SK-N-SH (cell line): ENCODE measurements at regions not wholly inside any gene's neighbourhood (a gene's known extent, or its start where the extent isn't known, plus 50 kb on each side); places are given as distances from the start of the nearest gene placed in this dataset.

Experiments
- CTCF ChIA-PET: fragments of 300-600, 350-600 bp; formaldehyde crosslinking; extraction: SDS; loops from one replicate; lab custom pipeline; 2021; lab: Yijun Ruan, JAX
- POLR2A ChIA-PET: fragments of 350-600 bp; sonication (Branson Sonifier 250); formaldehyde crosslinking; extraction: SDS; loops from one replicate; lab custom pipeline; 2020; ENCODE audit warnings: antibody characterized with exemption, inconsistent platforms; lab: Yijun Ruan, JAX
- DNase-seq: peaks from one replicate; pipeline ENCODE4 v3.0.0; 2012
- H2AFZ ChIP-seq: fragments of 200-600 bp; sonication (generic); 2 replicates; pipeline ENCODE4 v1.8.1; 2016; ENCODE audit warnings: antibody characterized with exemption, mild to moderate bottlenecking, low read depth
- H3F3A ChIP-seq: fragments of 200-600 bp; sonication (generic); replicated peaks from 2 replicates; pipeline ENCODE3; 2016; ENCODE audit warnings: antibody characterized with exemption, mild to moderate bottlenecking; ENCODE audit not compliant: insufficient read depth
- H3K27ac ChIP-seq, 2 experiments: fragments of 200-500 bp in 1 of 2; fragments of 200-600 bp in 1 of 2; sonication (Bioruptor generic) in 1 of 2; sonication (generic), shearing (Covaris generic) in 1 of 2; 2 replicates each; pipeline versions ENCODE4 v1.5.1 to v1.6.1; 2014 to 2016; ENCODE audit warnings: low read depth in 2 of 2, inconsistent platforms in 1 of 2, low read length in 1 of 2, mild to moderate bottlenecking in 1 of 2, mixed read lengths in 1 of 2
- H3K27me3 ChIP-seq: fragments of 200-600 bp; sonication (generic), shearing (Covaris generic); 2 replicates; pipeline ENCODE4 v1.6.1; 2016; ENCODE audit warnings: mixed run types; ENCODE audit not compliant: insufficient read depth
- H3K36me3 ChIP-seq, 2 experiments: fragments of 200-500 bp in 1 of 2; fragments of 200-600 bp in 1 of 2; sonication (Bioruptor generic) in 1 of 2; sonication (generic) in 1 of 2; replicated peaks in 1 of 2; 2 replicates each; pipeline versions ENCODE3 to v1.5.1; 2014 to 2016; ENCODE audit warnings: low read length in 1 of 2, mild to moderate bottlenecking in 1 of 2; ENCODE audit not compliant: insufficient read depth in 2 of 2, control insufficient read depth in 1 of 2
- H3K4me1 ChIP-seq, 2 experiments: fragments of 200-500 bp in 1 of 2; fragments of 200-600 bp in 1 of 2; sonication (Bioruptor generic) in 1 of 2; sonication (generic), shearing (Covaris generic) in 1 of 2; 2 replicates each; pipeline versions ENCODE4 v1.5.1 to v1.6.1; 2014 to 2016; ENCODE audit warnings: low read depth in 1 of 2, low read length in 1 of 2, mixed run types in 1 of 2; ENCODE audit not compliant: insufficient read depth in 2 of 2, control insufficient read depth in 1 of 2
- H3K4me2 ChIP-seq: fragments of 200-600 bp; sonication (generic), shearing (Covaris generic); 2 replicates; pipeline ENCODE4 v1.6.1; 2017; ENCODE audit warnings: mixed run types
- H3K4me3 ChIP-seq, 2 experiments: fragments of 200-500 bp in 1 of 2; fragments of 200-600 bp in 1 of 2; sonication (Bioruptor generic) in 1 of 2; sonication (generic), shearing (Covaris generic) in 1 of 2; 2 replicates each; pipeline versions ENCODE4 v1.5.1 to v1.8.1; 2014 to 2016; ENCODE audit warnings: low read depth in 2 of 2, inconsistent platforms in 1 of 2, low read length in 1 of 2, mild to moderate bottlenecking in 1 of 2, mixed read lengths in 1 of 2, moderate library complexity in 1 of 2
- H3K79me2 ChIP-seq: fragments of 200-600 bp; sonication (generic); 2 replicates; pipeline ENCODE4 v1.8.1; 2017; ENCODE audit warnings: mild to moderate bottlenecking; ENCODE audit not compliant: insufficient read depth
- H3K9ac ChIP-seq: fragments of 200-600 bp; sonication (generic); 2 replicates; pipeline ENCODE4 v1.6.1; 2017; ENCODE audit warnings: mixed run types
- H3K9me2 ChIP-seq: fragments of 200-600 bp; sonication (generic); 2 replicates; pipeline ENCODE4 v1.6.1; 2017; ENCODE audit warnings: mixed run types
- H3K9me3 ChIP-seq: fragments of 200-600 bp; sonication (generic); 2 replicates; pipeline ENCODE4 v1.6.1; 2017; ENCODE audit warnings: mixed run types, mild to moderate bottlenecking, moderate library complexity
- H4K20me1 ChIP-seq: fragments of 200-600 bp; sonication (generic); 2 replicates; pipeline ENCODE4 v1.6.1; 2017; ENCODE audit warnings: mild to moderate bottlenecking, mixed run types; ENCODE audit not compliant: insufficient read depth
- EP300 ChIP-seq, 2 experiments: IDR thresholded peaks; 2 replicates each; pipeline versions ENCODE4 v1.4.0 to v1.6.1; 2012; ENCODE audit warnings: borderline replicate concordance in 1 of 2, low read depth in 1 of 2, low read length in 1 of 2
- FOSL2 ChIP-seq: IDR thresholded peaks from 2 replicates; pipeline ENCODE4 v1.4.0; 2012; ENCODE audit warnings: low read depth, mild to moderate bottlenecking, moderate library complexity, borderline replicate concordance
- FOXM1 ChIP-seq: IDR thresholded peaks from 2 replicates; pipeline ENCODE4 v1.4.0; 2012; ENCODE audit warnings: low read depth, mild to moderate bottlenecking
- GATA2 ChIP-seq: sonication (generic); formaldehyde crosslinking; IDR thresholded peaks from 2 replicates; pipeline ENCODE4 v1.5.0; 2020; ENCODE audit warnings: mild to moderate bottlenecking, missing genetic modification reagents
- JUND ChIP-seq: IDR thresholded peaks from 2 replicates; pipeline ENCODE4 v1.4.0; 2012
- MEF2A ChIP-seq: IDR thresholded peaks from 2 replicates; pipeline ENCODE4 v1.4.0; 2012; ENCODE audit warnings: low read depth, borderline replicate concordance
- MXI1 ChIP-seq: IDR thresholded peaks from 2 replicates; pipeline ENCODE4 v1.6.1; 2012; ENCODE audit warnings: mild to moderate bottlenecking, low read depth, low read length, improper control_type of control experiment
- NFIC ChIP-seq: IDR thresholded peaks from 2 replicates; pipeline ENCODE4 v1.4.0; 2012; ENCODE audit warnings: borderline replicate concordance
- POLR2AphosphoS5 ChIP-seq: IDR thresholded peaks from 2 replicates; pipeline ENCODE4 v1.6.1; 2012; ENCODE audit warnings: low read depth, low read length
- RFX5 ChIP-seq: IDR thresholded peaks from 2 replicates; pipeline ENCODE4 v1.6.1; 2012; ENCODE audit warnings: mild to moderate bottlenecking, improper control_type of control experiment, low read length
- SIN3A ChIP-seq: IDR thresholded peaks from 2 replicates; pipeline ENCODE4 v1.6.1; 2012; ENCODE audit warnings: low read depth, mild to moderate bottlenecking, low read length, moderate library complexity, borderline replicate concordance
- SMC3 ChIP-seq: IDR thresholded peaks from 2 replicates; pipeline ENCODE4 v1.6.1; 2012; ENCODE audit warnings: low read depth, low read length, improper control_type of control experiment
- TAF1 ChIP-seq: IDR thresholded peaks from 2 replicates; pipeline ENCODE4 v1.6.1; 2012; ENCODE audit warnings: low read depth, mild to moderate bottlenecking, low read length, moderate library complexity, borderline replicate concordance
- TCF12 ChIP-seq: IDR thresholded peaks from 2 replicates; pipeline ENCODE4 v1.4.0; 2012
- TEAD4 ChIP-seq: IDR thresholded peaks from 2 replicates; pipeline ENCODE4 v1.4.0; 2012; ENCODE audit warnings: mild to moderate bottlenecking, borderline replicate concordance; ENCODE audit not compliant: insufficient read depth
- YY1 ChIP-seq: IDR thresholded peaks from 2 replicates; pipeline ENCODE4 v1.4.0; 2012; ENCODE audit warnings: low read depth, mild to moderate bottlenecking
- WGBS: methylation state at CpG from one replicate; pipeline ENCODE4 v1.1.6; 2017; ENCODE audit warnings: low lambda C conversion rate; 5-methylcytosine and 5-hydroxymethylcytosine counted together
- TF ChIP-seq, protein P1 (sequence below): IDR thresholded peaks from 2 replicates; pipeline ENCODE4 v1.4.0; 2012; ENCODE audit warnings: low read depth, borderline replicate concordance
- TF ChIP-seq, protein P2 (sequence below): IDR thresholded peaks from 2 replicates; pipeline ENCODE4 v1.6.1; 2012; ENCODE audit warnings: mild to moderate bottlenecking, low read depth, low read length, moderate library complexity

DNA sequence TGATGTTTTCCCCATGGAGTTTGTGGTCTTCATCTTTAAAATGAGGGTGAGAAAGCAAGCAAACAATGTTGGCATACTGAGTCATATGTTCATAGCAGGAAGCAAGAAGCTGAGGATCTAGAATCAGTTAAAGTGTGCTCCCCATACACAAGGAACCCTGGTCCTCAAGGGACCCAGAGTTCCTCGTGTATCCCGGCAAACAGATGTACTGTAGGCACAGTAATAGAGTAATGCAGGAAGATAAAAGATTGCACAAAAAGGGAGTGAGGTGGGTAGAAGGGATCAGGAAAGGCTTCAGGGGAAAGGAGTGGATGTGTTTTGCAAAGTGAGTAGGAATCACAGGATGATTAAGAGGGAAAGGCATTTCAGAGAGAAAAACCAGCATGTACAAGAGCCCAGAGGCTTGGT, 412.3 kb upstream of the CDH11 start:
- Histone ChIP-seq H3F3A (peaks cover 4% of the 10 kb centered on the region), H3K9me2 (no peaks in the 10 kb centered on the region), H3K9ac (no peak overlapping the region), H3K4me3 (no peak overlapping the region), H2AFZ (no peak overlapping the region), H3K79me2 (no peaks in the 10 kb centered on the region), H3K9me3 (no peaks in the 10 kb centered on the region), H3K27me3 (no peaks in the 10 kb centered on the region), H3K27ac (no peak overlapping the region), H3K36me3 (no peaks in the 10 kb centered on the region), H3K4me2 (no peak overlapping the region; the same call in 1 of the 2 replicates)
- POLR2A ChIA-PET = no interaction called here
- CTCF ChIA-PET = interaction anchor here (1.1 to 1.4 kb wide), 2 partner anchors 28 to 132 kb away, joined by 3 read pairs; no protein-coding TSS in a partner anchor
- WGBS = 59% methylated on average over 2 of the region's 2 CpGs
- TF ChIP-seq TEAD4 (no peak), MXI1 (no peak), JUND (no peak), FOSL2 (no peak), MEF2A (no peak), POLR2AphosphoS5 (no peak), TAF1 (no peak), EP300 (IDR thresholded peaks at IDR 0.05; ENCODE audit: borderline replicate concordance in 1 of 2, low read depth in 1 of 2, low read length in 1 of 2) (no peak), SIN3A (no peak), SMC3 (no peak)
- TF ChIP-seq, protein P1, sequence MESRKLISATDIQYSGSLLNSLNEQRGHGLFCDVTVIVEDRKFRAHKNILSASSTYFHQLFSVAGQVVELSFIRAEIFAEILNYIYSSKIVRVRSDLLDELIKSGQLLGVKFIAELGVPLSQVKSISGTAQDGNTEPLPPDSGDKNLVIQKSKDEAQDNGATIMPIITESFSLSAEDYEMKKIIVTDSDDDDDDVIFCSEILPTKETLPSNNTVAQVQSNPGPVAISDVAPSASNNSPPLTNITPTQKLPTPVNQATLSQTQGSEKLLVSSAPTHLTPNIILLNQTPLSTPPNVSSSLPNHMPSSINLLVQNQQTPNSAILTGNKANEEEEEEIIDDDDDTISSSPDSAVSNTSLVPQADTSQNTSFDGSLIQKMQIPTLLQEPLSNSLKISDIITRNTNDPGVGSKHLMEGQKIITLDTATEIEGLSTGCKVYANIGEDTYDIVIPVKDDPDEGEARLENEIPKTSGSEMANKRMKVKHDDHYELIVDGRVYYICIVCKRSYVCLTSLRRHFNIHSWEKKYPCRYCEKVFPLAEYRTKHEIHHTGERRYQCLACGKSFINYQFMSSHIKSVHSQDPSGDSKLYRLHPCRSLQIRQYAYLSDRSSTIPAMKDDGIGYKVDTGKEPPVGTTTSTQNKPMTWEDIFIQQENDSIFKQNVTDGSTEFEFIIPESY = no peak
- TF ChIP-seq, all 33 proteins: peak for 0
- H3K4me1 ChIP-seq = peaks cover 6% of the 10 kb centered on the region in 2 experiments; a peak in 2 of 4 replicates
- no peaks in the 10 kb centered on the region for H4K20me1 ChIP-seq
- DNase-seq = no peak

DNA sequence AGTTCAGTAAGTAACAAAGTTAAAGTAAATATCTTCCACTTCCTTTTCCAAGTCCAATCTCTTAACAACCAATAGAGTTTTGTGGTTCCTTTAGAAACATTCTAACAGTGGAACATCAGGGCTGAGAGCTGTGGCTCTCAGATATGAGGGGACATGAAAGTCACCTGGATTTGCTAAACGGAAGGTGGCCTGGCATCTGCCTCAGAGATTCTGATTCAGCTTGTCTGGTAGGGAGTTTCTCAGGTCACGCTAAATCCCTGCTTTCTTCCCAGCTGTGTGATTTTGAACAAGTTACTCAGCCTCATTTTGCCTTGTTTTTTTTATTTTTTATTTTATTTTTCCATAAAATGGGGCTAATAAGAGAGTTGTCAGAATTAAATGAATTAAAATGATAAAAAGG, 411.0 kb upstream of the CDH11 start:
- Histone ChIP-seq H3K4me3 (no peak overlapping the region), H3K27me3 (no peaks in the 10 kb centered on the region), H3K79me2 (no peaks in the 10 kb centered on the region), H3K36me3 (no peaks in the 10 kb centered on the region), H3K4me2 (no peak overlapping the region), H4K20me1 (no peaks in the 10 kb centered on the region), H3F3A (no peaks in the 10 kb centered on the region), H3K9ac (no peak overlapping the region), H2AFZ (no peak overlapping the region), H3K27ac (no peak overlapping the region), H3K4me1 (peaks cover 4 to 6% of the 10 kb centered on the region in 2 experiments; a peak in 2 of 4 replicates), H3K9me3 (no peaks in the 10 kb centered on the region), H3K9me2 (no peaks in the 10 kb centered on the region)
- no peak for TF ChIP-seq FOXM1
- no peak for TF ChIP-seq GATA2 (CRISPR knock-in tag)
- TF ChIP-seq MXI1 = no peak
- TF ChIP-seq JUND = no peak
- TF ChIP-seq SMC3 = no peak
- TF ChIP-seq NFIC = no peak
- TF ChIP-seq YY1 = no peak
- TF ChIP-seq TEAD4 = no peak
- no peak for TF ChIP-seq FOSL2
- TF ChIP-seq RFX5 = no peak
- TF ChIP-seq, protein P2, sequence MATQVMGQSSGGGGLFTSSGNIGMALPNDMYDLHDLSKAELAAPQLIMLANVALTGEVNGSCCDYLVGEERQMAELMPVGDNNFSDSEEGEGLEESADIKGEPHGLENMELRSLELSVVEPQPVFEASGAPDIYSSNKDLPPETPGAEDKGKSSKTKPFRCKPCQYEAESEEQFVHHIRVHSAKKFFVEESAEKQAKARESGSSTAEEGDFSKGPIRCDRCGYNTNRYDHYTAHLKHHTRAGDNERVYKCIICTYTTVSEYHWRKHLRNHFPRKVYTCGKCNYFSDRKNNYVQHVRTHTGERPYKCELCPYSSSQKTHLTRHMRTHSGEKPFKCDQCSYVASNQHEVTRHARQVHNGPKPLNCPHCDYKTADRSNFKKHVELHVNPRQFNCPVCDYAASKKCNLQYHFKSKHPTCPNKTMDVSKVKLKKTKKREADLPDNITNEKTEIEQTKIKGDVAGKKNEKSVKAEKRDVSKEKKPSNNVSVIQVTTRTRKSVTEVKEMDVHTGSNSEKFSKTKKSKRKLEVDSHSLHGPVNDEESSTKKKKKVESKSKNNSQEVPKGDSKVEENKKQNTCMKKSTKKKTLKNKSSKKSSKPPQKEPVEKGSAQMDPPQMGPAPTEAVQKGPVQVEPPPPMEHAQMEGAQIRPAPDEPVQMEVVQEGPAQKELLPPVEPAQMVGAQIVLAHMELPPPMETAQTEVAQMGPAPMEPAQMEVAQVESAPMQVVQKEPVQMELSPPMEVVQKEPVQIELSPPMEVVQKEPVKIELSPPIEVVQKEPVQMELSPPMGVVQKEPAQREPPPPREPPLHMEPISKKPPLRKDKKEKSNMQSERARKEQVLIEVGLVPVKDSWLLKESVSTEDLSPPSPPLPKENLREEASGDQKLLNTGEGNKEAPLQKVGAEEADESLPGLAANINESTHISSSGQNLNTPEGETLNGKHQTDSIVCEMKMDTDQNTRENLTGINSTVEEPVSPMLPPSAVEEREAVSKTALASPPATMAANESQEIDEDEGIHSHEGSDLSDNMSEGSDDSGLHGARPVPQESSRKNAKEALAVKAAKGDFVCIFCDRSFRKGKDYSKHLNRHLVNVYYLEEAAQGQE = no peak
- no peak for TF ChIP-seq TCF12
- DNase-seq = no peak
- WGBS = 78% methylated on average over 2 of the region's 2 CpGs
- CTCF ChIA-PET = interaction anchor here (0.7 kb wide), 1 partner anchor 109 kb away, joined by 3 read pairs; no protein-coding TSS in a partner anchor
- POLR2A ChIA-PET = no interaction called here
